ENCODE measurements at regions not wholly inside any gene's neighbourhood (a gene's known extent, or its start where the extent isn't known, plus 50 kb on each side); places are given as distances from the start of the nearest gene placed in this dataset.

DNA sequence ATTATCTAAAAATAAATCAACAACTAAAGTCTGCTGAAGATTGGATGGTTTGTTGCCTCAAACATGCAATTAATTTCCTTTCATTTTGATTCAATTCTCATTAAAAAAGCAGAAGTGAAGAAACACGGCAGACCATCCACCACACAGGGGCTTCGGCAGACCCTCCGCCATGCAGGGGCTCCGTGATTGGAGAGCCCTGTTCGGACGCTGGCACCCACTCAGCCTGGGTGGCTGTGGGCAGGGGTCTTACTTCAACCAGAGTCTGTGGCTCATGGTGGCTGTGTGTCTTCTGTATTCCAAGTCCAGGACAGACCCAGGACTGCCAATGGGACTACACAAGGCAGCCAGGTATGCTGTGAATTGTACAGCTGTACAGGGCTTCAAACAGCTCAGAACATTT lies 86.9 kb upstream of the FRMD1 start:
- peaks cover under 1 to 8% of the 10 kb centered on the region in 2 donors for H3K4me1 ChIP-seq (ENCODE audit: control insufficient read depth in 2 of 2, insufficient read depth in 2 of 2, low read length in 2 of 2)
- no peaks in the 10 kb centered on the region for H3K27me3 ChIP-seq (ENCODE audit: control insufficient read depth in 2 of 2, insufficient read depth in 2 of 2, low read length in 2 of 2)
- no peak overlapping the region for H3K27ac ChIP-seq (ENCODE audit: low read depth in 2 of 2, low read length in 2 of 2)
- no peaks in the 10 kb centered on the region for H3K9me3 ChIP-seq (ENCODE audit: control insufficient read depth in 2 of 2, low read length in 2 of 2)
- no peak overlapping the region for H3K4me3 ChIP-seq (ENCODE audit: low read length in 2 of 2)
- H3K36me3 ChIP-seq (ENCODE audit: control insufficient read depth in 2 of 2, insufficient read depth in 2 of 2, low read length in 2 of 2): no peaks in the 10 kb centered on the region
- no peak overlapping the region for H3K9ac ChIP-seq (ENCODE audit: low read depth in 1 of 2, low read length in 2 of 2)

DNA sequence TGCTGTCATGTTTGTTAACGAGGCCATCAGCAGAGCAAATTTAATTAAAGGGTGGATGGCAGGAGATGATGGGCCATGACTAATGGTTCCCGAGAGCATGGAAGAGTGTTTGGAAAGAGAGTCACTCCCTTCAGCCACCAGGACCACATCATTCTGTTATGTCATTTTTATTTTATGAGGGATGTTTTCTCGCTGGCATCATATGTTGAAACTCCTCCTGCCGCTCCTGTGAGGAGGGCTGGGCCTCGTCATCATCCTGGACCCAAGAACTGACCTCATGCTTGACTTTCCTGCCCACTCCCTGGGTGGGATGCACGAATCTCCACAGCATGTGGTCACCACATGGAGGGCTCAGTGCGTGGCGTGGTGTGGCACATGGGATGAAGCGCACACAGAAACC lies 86.4 kb upstream of the FRMD1 start:
- no peak overlapping the region for H3K27ac ChIP-seq (ENCODE audit: low read depth in 2 of 2, low read length in 2 of 2)
- no peaks in the 10 kb centered on the region for H3K36me3 ChIP-seq (ENCODE audit: control insufficient read depth in 2 of 2, insufficient read depth in 2 of 2, low read length in 2 of 2)
- H3K27me3 ChIP-seq (ENCODE audit: control insufficient read depth in 2 of 2, insufficient read depth in 2 of 2, low read length in 2 of 2): no peaks in the 10 kb centered on the region
- H3K4me1 ChIP-seq (ENCODE audit: control insufficient read depth in 2 of 2, insufficient read depth in 2 of 2, low read length in 2 of 2): peaks cover 0 to 8% of the 10 kb centered on the region in 2 donors
- no peaks in the 10 kb centered on the region for H3K9me3 ChIP-seq (ENCODE audit: control insufficient read depth in 2 of 2, low read length in 2 of 2)
- no peak overlapping the region for H3K4me3 ChIP-seq (ENCODE audit: low read length in 2 of 2)
- H3K9ac ChIP-seq (ENCODE audit: low read depth in 1 of 2, low read length in 2 of 2): no peak overlapping the region

DNA sequence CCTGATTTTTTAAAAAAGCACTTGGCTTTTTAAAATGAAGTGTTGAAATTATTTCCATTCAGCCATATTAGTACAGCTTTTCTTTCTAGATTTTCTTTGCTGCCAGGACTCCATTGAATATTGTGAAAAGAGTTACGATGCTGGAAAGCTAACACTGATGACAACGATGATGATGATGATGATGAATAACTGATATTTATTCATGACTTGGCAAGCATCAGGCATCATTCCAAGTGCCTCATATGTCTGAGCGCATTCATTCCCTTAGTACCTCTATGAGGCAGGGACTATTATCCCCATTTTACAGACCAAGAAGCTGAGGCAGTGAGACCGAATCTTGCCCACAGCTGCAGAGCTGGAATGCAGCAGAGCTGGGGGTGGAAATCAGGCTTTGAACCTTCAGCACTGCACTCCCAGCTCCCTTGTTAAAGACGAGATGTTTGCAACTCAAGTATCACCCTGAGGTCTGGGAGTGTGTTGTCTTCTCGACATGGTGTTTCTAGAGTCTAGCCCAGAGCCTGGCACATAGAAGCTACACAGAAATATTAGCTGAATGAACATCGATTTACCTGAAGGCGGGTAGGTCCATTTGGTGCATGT lies 85.5 kb upstream of the FRMD1 start:
- Histone ChIP-seq H3K9me3 (ENCODE audit: control insufficient read depth in 2 of 2, low read length in 2 of 2) (no peaks in the 10 kb centered on the region), H3K27ac (ENCODE audit: low read depth in 2 of 2, low read length in 2 of 2) (no peak overlapping the region), H3K27me3 (ENCODE audit: control insufficient read depth in 2 of 2, insufficient read depth in 2 of 2, low read length in 2 of 2) (no peaks in the 10 kb centered on the region), H3K4me1 (ENCODE audit: control insufficient read depth in 2 of 2, insufficient read depth in 2 of 2, low read length in 2 of 2) (peaks cover 0 to 8% of the 10 kb centered on the region in 2 donors), H3K9ac (ENCODE audit: low read depth in 1 of 2, low read length in 2 of 2) (no peak overlapping the region), H3K36me3 (ENCODE audit: control insufficient read depth in 2 of 2, insufficient read depth in 2 of 2, low read length in 2 of 2) (no peaks in the 10 kb centered on the region), H3K4me3 (ENCODE audit: low read length in 2 of 2) (no peak overlapping the region)

DNA sequence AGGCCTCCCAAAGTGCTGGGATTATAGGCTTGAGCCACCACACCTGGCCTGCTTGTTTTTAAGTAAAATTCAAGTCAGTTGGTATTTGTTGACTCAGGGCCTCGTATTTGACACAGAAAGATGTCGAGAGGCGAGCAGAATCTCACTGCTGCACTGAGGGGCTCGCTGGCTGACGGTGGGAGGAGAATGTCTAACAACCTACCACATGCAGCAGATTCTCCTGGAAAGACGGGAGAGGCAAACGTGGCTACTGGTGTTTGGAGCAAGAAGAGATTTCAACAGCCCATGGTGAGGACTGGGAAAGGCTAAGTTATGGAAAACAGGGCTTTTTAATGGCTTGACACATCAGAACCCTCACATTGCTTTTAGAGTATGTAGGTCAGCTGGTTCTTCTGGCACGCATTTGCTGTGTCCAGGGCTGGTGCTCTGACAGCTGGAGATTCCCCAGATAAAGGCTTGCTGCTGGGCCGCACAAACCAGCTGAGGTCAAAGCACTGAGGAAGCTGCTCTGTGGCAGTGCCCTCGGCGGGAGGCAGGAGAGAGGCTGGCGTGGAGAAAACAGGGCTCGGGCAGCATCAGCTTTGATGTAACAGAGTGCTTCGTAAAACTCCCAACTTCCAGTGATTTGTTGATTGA lies 84.2 kb upstream of the FRMD1 start:
- no peaks in the 10 kb centered on the region for H3K36me3 ChIP-seq (ENCODE audit: control insufficient read depth in 2 of 2, insufficient read depth in 2 of 2, low read length in 2 of 2)
- H3K27ac ChIP-seq (ENCODE audit: low read depth in 2 of 2, low read length in 2 of 2): peak overlapping the region in 1 of 2 donors; percentile 3
- no peaks in the 10 kb centered on the region for H3K9me3 ChIP-seq (ENCODE audit: control insufficient read depth in 2 of 2, low read length in 2 of 2)
- H3K27me3 ChIP-seq (ENCODE audit: control insufficient read depth in 2 of 2, insufficient read depth in 2 of 2, low read length in 2 of 2): no peaks in the 10 kb centered on the region
- no peak overlapping the region for H3K4me3 ChIP-seq (ENCODE audit: low read length in 2 of 2)
- peaks cover 0 to 8% of the 10 kb centered on the region in 2 donors for H3K4me1 ChIP-seq (ENCODE audit: control insufficient read depth in 2 of 2, insufficient read depth in 2 of 2, low read length in 2 of 2)
- no peak overlapping the region for H3K9ac ChIP-seq (ENCODE audit: low read depth in 1 of 2, low read length in 2 of 2)

DNA sequence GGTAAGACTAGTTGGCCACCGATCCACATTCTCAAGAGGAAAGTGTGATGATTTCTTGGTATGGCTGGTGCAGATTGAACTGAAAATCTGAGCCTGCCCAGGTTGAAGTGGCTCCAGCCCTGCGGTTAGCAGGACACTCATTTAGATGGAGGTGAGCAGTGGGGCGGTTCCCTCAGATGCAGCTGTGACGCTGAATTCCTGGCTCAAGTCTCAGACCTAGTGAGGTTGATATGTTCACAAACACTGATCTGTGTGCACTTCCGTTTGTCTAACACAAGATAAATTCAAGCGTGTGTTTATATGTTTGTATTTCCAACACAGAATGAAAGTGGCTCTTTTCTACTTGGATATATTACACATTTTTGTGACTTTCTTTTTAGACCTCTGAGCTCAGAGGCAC lies 83.4 kb upstream of the FRMD1 start:
- Histone ChIP-seq H3K27me3 (ENCODE audit: control insufficient read depth in 2 of 2, insufficient read depth in 2 of 2, low read length in 2 of 2) (no peaks in the 10 kb centered on the region), H3K9me3 (ENCODE audit: control insufficient read depth in 2 of 2, low read length in 2 of 2) (no peaks in the 10 kb centered on the region), H3K4me1 (ENCODE audit: control insufficient read depth in 2 of 2, insufficient read depth in 2 of 2, low read length in 2 of 2) (peaks cover 1 to 8% of the 10 kb centered on the region in 2 donors), H3K4me3 (ENCODE audit: low read length in 2 of 2) (no peak overlapping the region), H3K27ac (ENCODE audit: low read depth in 2 of 2, low read length in 2 of 2) (peak overlapping the region in 1 of 2 donors; percentile 3), H3K36me3 (ENCODE audit: control insufficient read depth in 2 of 2, insufficient read depth in 2 of 2, low read length in 2 of 2) (no peaks in the 10 kb centered on the region), H3K9ac (ENCODE audit: low read depth in 1 of 2, low read length in 2 of 2) (no peak overlapping the region)

DNA sequence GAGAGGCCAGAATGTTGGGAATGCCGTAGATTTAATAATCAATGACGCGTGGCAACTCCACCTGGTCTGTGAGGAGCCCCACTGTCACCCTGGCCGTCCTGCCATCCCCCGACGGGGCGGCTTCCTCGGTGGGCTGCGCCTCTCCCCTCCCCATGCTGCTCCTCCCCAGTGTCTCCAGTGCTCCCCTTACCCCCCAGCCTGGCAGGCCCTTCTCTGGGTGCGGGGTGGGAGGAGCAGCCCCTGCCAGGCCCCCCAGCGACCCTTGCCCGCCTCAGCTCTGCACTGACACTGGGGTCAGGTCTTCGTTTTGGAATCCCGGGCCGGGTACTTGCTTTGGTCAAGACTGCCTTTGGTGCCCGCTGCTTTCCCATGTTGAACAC lies 82.3 kb upstream of the FRMD1 start:
- H3K27me3 ChIP-seq (ENCODE audit: control insufficient read depth in 2 of 2, insufficient read depth in 2 of 2, low read length in 2 of 2): no peaks in the 10 kb centered on the region
- H3K36me3 ChIP-seq (ENCODE audit: control insufficient read depth in 2 of 2, insufficient read depth in 2 of 2, low read length in 2 of 2): no peaks in the 10 kb centered on the region
- H3K4me3 ChIP-seq (ENCODE audit: low read length in 2 of 2): no peak overlapping the region
- no peaks in the 10 kb centered on the region for H3K9me3 ChIP-seq (ENCODE audit: control insufficient read depth in 2 of 2, low read length in 2 of 2)
- H3K4me1 ChIP-seq (ENCODE audit: control insufficient read depth in 2 of 2, insufficient read depth in 2 of 2, low read length in 2 of 2): peaks cover 3 to 10% of the 10 kb centered on the region in 2 donors
- H3K27ac ChIP-seq (ENCODE audit: low read depth in 2 of 2, low read length in 2 of 2): no peak overlapping the region
- H3K9ac ChIP-seq (ENCODE audit: low read depth in 1 of 2, low read length in 2 of 2): no peak overlapping the region

DNA sequence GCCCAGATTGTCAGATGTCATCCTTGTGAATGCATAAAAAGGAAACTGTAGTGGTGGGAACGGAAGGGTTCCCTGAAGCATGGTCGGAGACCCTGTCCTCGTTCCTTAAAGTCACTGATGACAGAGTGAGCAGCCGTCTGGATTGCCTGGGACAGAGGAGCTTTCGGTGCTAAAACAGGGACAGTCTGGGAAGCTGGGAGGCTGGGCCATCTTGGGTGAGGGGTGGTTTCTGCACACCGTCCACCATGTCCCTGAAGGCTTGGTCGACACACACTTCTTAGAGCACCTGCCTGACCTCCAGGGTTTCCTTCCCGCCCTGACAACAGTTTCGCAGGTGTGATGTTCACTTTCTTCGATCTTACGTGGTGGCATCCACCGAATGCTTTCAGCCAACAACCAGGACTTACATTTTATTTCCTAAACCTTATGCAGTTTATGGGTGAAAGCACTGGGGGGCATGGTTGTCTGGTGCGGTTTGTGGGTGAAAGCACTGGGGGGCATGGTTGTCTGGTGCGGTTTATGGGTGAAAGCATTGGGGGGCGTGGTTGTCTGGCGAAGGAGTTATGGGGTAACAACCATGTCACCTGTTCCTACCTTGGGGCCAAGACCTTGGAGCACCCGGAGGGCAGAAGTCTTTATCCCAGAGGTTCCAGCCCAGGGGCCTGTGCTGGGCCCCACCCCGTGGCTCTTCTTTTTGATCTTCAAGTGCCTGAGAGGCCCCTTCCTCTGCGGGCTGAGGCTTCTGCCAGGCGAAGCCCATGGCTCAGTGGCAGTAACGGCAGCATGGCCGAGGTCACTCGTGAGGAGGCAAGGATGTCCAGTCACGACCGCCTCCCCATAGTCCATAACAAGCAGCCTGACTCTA lies 81.7 kb upstream of the FRMD1 start:
- H3K9me3 ChIP-seq (ENCODE audit: control insufficient read depth in 2 of 2, low read length in 2 of 2): no peaks in the 10 kb centered on the region
- no peaks in the 10 kb centered on the region for H3K27me3 ChIP-seq (ENCODE audit: control insufficient read depth in 2 of 2, insufficient read depth in 2 of 2, low read length in 2 of 2)
- H3K4me3 ChIP-seq (ENCODE audit: low read length in 2 of 2): no peak overlapping the region
- H3K4me1 ChIP-seq (ENCODE audit: control insufficient read depth in 2 of 2, insufficient read depth in 2 of 2, low read length in 2 of 2): peaks cover 3 to 13% of the 10 kb centered on the region in 2 donors
- H3K9ac ChIP-seq (ENCODE audit: low read depth in 1 of 2, low read length in 2 of 2): no peak overlapping the region
- H3K36me3 ChIP-seq (ENCODE audit: control insufficient read depth in 2 of 2, insufficient read depth in 2 of 2, low read length in 2 of 2): no peaks in the 10 kb centered on the region
- H3K27ac ChIP-seq (ENCODE audit: low read depth in 2 of 2, low read length in 2 of 2): no peak overlapping the region

DNA sequence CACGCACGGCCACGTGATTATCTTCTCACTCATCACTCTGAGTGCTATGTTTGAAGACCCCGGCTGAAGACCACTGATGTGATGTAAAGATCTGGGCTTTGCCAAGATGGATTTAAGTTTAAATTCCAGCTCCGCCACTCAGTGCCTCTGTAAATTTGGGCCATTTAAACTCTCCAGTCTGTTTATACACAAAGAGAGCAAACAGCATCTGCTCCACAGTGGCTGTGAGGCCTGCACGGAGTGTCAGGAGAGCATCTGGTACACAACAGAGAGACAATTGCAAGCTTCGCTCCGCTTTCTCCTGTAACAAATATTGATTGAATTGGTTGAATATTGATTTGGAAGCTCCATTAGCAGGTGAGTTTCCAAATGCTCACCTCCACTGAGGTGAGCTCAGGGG lies 80.5 kb upstream of the FRMD1 start:
- no peaks in the 10 kb centered on the region for H3K27me3 ChIP-seq (ENCODE audit: control insufficient read depth in 2 of 2, insufficient read depth in 2 of 2, low read length in 2 of 2)
- H3K36me3 ChIP-seq (ENCODE audit: control insufficient read depth in 2 of 2, insufficient read depth in 2 of 2, low read length in 2 of 2): no peaks in the 10 kb centered on the region
- H3K9me3 ChIP-seq (ENCODE audit: control insufficient read depth in 2 of 2, low read length in 2 of 2): no peaks in the 10 kb centered on the region
- H3K4me1 ChIP-seq (ENCODE audit: control insufficient read depth in 2 of 2, insufficient read depth in 2 of 2, low read length in 2 of 2): peaks cover 7 to 21% of the 10 kb centered on the region in 2 donors
- no peak overlapping the region for H3K9ac ChIP-seq (ENCODE audit: low read depth in 1 of 2, low read length in 2 of 2)
- no peak overlapping the region for H3K27ac ChIP-seq (ENCODE audit: low read depth in 2 of 2, low read length in 2 of 2)
- no peak overlapping the region for H3K4me3 ChIP-seq (ENCODE audit: low read length in 2 of 2)

DNA sequence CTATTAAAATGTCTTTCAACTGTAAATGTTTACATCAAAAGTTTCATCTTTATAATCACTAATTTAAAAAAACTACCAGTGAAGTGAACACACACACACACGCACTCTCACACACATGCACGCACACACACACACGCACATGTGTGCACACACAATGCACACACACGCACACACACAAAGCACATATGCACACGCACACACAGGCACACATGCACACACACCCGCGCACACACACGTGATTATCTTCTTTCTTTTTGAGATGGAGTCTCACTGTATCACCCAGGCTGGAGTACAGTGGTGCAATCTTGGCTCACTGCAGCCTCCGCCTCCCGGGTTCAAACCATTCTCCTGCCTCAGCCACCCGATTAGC lies 80.0 kb upstream of the FRMD1 start:
- H3K4me3 ChIP-seq (ENCODE audit: low read length in 2 of 2): no peak overlapping the region
- no peak overlapping the region for H3K27ac ChIP-seq (ENCODE audit: low read depth in 2 of 2, low read length in 2 of 2)
- no peaks in the 10 kb centered on the region for H3K36me3 ChIP-seq (ENCODE audit: control insufficient read depth in 2 of 2, insufficient read depth in 2 of 2, low read length in 2 of 2)
- no peaks in the 10 kb centered on the region for H3K27me3 ChIP-seq (ENCODE audit: control insufficient read depth in 2 of 2, insufficient read depth in 2 of 2, low read length in 2 of 2)
- no peaks in the 10 kb centered on the region for H3K9me3 ChIP-seq (ENCODE audit: control insufficient read depth in 2 of 2, low read length in 2 of 2)
- H3K9ac ChIP-seq (ENCODE audit: low read depth in 1 of 2, low read length in 2 of 2): no peak overlapping the region
- H3K4me1 ChIP-seq (ENCODE audit: control insufficient read depth in 2 of 2, insufficient read depth in 2 of 2, low read length in 2 of 2): peaks cover 8 to 26% of the 10 kb centered on the region in 2 donors

DNA sequence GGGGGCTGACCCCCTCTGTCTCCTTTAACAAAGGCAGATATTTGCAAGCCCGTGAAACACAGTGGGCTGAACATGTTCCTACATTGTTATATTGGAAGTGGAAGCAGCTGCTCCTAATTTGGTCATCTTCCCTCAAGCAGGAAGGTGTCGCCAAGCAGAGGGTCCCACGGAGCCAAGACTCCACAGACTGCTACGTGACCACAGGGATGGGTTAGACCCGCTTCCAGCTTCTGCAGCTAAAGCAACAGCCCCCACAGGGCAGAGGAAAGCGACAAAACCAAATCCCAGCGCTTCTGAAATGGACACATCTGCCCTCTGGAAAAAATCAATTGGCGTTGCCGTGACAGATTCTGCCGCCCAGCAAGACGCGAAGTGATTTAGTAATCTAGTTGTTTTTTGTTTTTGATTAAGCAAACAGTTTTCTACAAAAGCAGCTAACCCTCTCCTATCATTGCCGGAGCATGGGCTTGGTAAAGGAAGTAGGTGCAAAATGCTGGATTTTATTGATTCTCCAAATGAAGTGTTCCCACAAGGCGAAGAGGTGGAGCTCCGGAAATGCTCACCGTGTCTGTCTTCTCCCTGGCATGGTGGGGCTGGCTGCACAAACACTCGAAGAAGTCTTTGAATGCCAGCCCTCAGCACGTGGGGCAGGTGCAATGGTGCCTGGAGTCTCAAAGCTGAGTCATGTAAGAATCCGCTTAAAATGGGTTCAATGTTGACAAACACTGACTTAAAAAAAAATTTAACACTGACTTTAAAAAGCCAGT lies 79.4 kb upstream of the FRMD1 start:
- no peaks in the 10 kb centered on the region for H3K9me3 ChIP-seq (ENCODE audit: control insufficient read depth in 2 of 2, low read length in 2 of 2)
- H3K27ac ChIP-seq (ENCODE audit: low read depth in 2 of 2, low read length in 2 of 2): no peak overlapping the region
- no peaks in the 10 kb centered on the region for H3K27me3 ChIP-seq (ENCODE audit: control insufficient read depth in 2 of 2, insufficient read depth in 2 of 2, low read length in 2 of 2)
- H3K9ac ChIP-seq (ENCODE audit: low read depth in 1 of 2, low read length in 2 of 2): no peak overlapping the region
- H3K36me3 ChIP-seq (ENCODE audit: control insufficient read depth in 2 of 2, insufficient read depth in 2 of 2, low read length in 2 of 2): no peaks in the 10 kb centered on the region
- peaks cover 8 to 26% of the 10 kb centered on the region in 2 donors for H3K4me1 ChIP-seq (ENCODE audit: control insufficient read depth in 2 of 2, insufficient read depth in 2 of 2, low read length in 2 of 2)
- H3K4me3 ChIP-seq (ENCODE audit: low read length in 2 of 2): no peak overlapping the region

Measured in mucosa of rectum (tissue), 2 donors.